ENCODE measurements at regions not wholly inside any gene's neighbourhood (a gene's known extent, or its start where the extent isn't known, plus 50 kb on each side); places are given as distances from the start of the nearest gene placed in this dataset.

DNA sequence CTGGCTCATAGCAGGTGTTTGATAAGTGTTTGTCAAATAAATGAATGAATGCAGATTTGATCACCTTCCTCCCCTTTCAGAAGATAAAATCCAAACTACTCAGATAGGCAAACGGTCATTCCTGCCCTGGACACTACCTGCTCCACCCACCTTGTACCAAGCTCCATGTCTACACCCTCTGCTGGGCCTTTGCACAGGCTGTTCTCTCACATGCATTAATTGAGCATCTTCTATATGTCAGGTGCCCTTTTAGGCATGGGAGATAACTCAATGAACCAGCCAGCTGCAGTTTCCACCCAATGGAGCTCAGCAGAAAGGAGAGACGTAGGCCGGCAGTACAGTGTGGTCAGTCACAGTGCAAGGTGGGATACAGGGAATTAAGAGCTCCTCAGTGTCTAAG, 102.3 kb upstream of the CPEB4 start:
- intact Hi-C loops (cut with DNase I, micrococcal nuclease): no loop called here
- peaks cover 7% of the 10 kb centered on the region for H3K4me1 ChIP-seq (ENCODE audit: low read depth)
- H3K9me3 ChIP-seq: no peaks in the 10 kb centered on the region
- DNase-seq (no peak), ATAC-seq (no peak)
- TF ChIP-seq, protein P1, sequence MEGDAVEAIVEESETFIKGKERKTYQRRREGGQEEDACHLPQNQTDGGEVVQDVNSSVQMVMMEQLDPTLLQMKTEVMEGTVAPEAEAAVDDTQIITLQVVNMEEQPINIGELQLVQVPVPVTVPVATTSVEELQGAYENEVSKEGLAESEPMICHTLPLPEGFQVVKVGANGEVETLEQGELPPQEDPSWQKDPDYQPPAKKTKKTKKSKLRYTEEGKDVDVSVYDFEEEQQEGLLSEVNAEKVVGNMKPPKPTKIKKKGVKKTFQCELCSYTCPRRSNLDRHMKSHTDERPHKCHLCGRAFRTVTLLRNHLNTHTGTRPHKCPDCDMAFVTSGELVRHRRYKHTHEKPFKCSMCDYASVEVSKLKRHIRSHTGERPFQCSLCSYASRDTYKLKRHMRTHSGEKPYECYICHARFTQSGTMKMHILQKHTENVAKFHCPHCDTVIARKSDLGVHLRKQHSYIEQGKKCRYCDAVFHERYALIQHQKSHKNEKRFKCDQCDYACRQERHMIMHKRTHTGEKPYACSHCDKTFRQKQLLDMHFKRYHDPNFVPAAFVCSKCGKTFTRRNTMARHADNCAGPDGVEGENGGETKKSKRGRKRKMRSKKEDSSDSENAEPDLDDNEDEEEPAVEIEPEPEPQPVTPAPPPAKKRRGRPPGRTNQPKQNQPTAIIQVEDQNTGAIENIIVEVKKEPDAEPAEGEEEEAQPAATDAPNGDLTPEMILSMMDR (IDR thresholded peaks at IDR 0.05): no peak
- H3K4me3 ChIP-seq: no peak overlapping the region
- no peaks in the 10 kb centered on the region for H3K36me3 ChIP-seq (ENCODE audit: low read depth)

DNA sequence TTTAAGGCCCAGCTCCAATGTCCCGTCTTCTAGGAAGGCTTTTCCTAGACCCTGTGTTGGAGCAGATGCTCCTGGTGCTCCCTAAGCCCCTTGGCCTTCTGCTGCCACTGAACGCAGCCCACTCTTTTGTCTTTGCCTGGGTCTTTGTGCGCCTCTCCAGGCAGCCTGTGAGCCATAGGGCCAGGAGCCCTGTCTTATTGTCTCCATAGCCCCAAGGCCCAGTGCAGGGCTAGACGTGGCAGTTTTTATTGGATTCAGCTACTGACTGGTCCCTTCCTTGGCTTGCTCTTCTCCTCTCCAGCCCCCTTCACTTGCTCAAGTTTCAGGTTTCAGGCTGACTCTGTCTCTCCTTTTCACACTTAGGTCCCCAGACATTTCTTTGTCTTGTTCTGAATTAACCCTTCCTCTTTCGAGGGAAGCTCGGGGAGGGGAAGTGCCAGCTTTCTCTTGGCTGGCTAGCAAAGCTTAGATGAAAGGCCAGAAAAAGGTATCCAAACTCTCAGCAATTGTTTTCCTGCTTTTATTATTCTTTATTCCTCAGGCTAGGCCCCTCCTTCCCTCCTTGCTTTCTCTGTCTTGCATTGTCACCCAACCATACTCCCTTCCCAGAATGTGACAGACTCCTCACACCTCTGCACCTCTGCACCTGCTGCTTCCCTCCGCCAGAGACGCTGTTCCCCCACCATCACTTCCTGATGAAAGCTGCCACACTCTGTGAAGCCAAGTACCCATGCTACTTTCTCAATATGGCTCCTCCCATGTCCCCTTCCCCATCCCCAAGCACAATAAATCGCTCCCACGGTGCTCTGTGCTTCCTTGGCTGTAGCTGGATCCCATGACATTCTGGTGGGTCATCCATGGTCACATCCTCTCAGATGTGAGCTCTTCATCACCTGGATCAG, 101.6 kb upstream of the CPEB4 start:
- intact Hi-C loops (cut with DNase I, micrococcal nuclease): no loop called here
- TF ChIP-seq, protein P1 (IDR thresholded peaks at IDR 0.05): no peak
- ATAC-seq (no peak), DNase-seq (no peak)
- peaks cover 9% of the 10 kb centered on the region for H3K4me1 ChIP-seq (ENCODE audit: low read depth)
- H3K9me3 ChIP-seq: no peaks in the 10 kb centered on the region
- H3K36me3 ChIP-seq (ENCODE audit: low read depth): no peaks in the 10 kb centered on the region
- H3K4me3 ChIP-seq: no peak overlapping the region

- intact Hi-C loops (cut with DNase I, micrococcal nuclease): no loop called here
- no peak for DNase-seq
- Histone ChIP-seq H3K4me1 (ENCODE audit: low read depth) (peaks cover 18% of the 10 kb centered on the region), H3K4me3 (no peak overlapping the region), H3K36me3 (ENCODE audit: low read depth) (no peaks in the 10 kb centered on the region), H3K9me3 (no peaks in the 10 kb centered on the region)
- TF ChIP-seq, protein P1 (IDR thresholded peaks at IDR 0.05): no peak
- no peak for ATAC-seq
Measured at GRCh38 chr5:173789031-173789920, 98.9 kb upstream of the CPEB4 start.

GRCh38 chr5:173790177-173790719, 97.9 kb upstream of the CPEB4 start:
- intact Hi-C loops (cut with DNase I, micrococcal nuclease): no loop called here
- Histone ChIP-seq H3K4me1 (ENCODE audit: low read depth) (peaks cover 25% of the 10 kb centered on the region), H3K9me3 (no peaks in the 10 kb centered on the region), H3K4me3 (no peak overlapping the region), H3K36me3 (ENCODE audit: low read depth) (no peaks in the 10 kb centered on the region)
- DNase-seq: no peak
- TF ChIP-seq, protein P1 (IDR thresholded peaks at IDR 0.05): no peak
- ATAC-seq: no peak

- no peaks in the 10 kb centered on the region for H3K36me3 ChIP-seq (ENCODE audit: low read depth)
- ATAC-seq (no peak), DNase-seq (no peak)
- no peak overlapping the region for H3K4me3 ChIP-seq
- H3K9me3 ChIP-seq: no peaks in the 10 kb centered on the region
- TF ChIP-seq, protein P1 (IDR thresholded peaks at IDR 0.05): no peak
- H3K4me1 ChIP-seq (ENCODE audit: low read depth): peaks cover 32% of the 10 kb centered on the region
- intact Hi-C loops (cut with DNase I, micrococcal nuclease): no loop called here
Measured at GRCh38 chr5:173790836-173791546, 97.2 kb upstream of the CPEB4 start.
